ENCODE measurements at regions not wholly inside any gene's neighbourhood (a gene's known extent, or its start where the extent isn't known, plus 50 kb on each side); places are given as distances from the start of the nearest gene placed in this dataset.

DNA sequence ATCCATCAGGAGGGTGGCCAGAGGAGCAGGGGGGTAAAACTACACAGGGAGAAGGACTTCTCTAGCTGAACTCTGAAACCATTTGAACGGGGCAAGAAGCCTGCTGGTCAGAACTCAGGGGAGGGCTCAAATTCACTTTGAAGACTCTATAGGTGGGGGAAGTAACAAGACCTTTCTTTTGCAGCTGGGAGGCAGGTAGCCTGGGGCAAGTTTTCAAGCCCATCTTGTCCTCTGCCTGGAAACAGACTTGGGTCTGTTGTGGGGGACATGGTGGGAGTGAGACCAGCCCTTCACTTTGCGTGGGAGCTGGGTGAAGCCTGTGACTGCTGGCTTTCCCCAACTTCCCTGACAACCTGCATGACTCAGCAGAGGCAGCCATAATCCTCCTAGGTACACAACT, 312.3 kb downstream of the SPRY1 start:
- no peak for TF ChIP-seq CTCF (IDR thresholded peaks at IDR 0.05)
- no peak for TF ChIP-seq POLR2A (IDR thresholded peaks at IDR 0.05)
